H1 (cell line): ENCODE measurements at regions not wholly inside any gene's neighbourhood (a gene's known extent, or its start where the extent isn't known, plus 50 kb on each side); places are given as distances from the start of the nearest gene placed in this dataset.

ENCODE experiments used
- CTCF ChIA-PET: fragments of 300-600 bp; sonication (Branson Sonifier 250); formaldehyde crosslinking; loops from one replicate; lab custom pipeline; 2021; ENCODE audit not compliant: partially characterized antibody; lab: Charles Lee
- POLR2A ChIA-PET: fragments of 300-600 bp; sonication (Branson Sonifier 250); formaldehyde crosslinking; loops from one replicate; lab custom pipeline; 2021; ENCODE audit warnings: inconsistent platforms; ENCODE audit not compliant: partially characterized antibody; lab: Charles Lee
- DNase-seq, 2 experiments: peaks; one replicate each; pipeline versions ENCODE4 v3.0.0 to v3.0.0-alpha.2; 2010 to 2022; ENCODE audit warnings: low spot score in 2 of 2, low read depth in 1 of 2, mixed read lengths in 1 of 2
- FAIRE-seq: peaks from 2 replicates; lab custom pipeline; 2011; peaks lifted over from hg19 to GRCh38; lab: Jason Lieb, UNC
- H2AFZ ChIP-seq: 2 replicates; pipeline ENCODE4 v1.8.1; 2012; ENCODE audit warnings: low read length, inconsistent platforms
- H2AK5ac ChIP-seq: 2 replicates; pipeline ENCODE4 v1.6.1; 2013; ENCODE audit warnings: low read depth, low read length
- H2BK120ac ChIP-seq: replicated peaks from 2 replicates; pipeline ENCODE3; 2013; ENCODE audit warnings: low read depth, low read length, inconsistent platforms
- H2BK12ac ChIP-seq: 2 replicates; pipeline ENCODE4 v1.6.1; 2013; ENCODE audit warnings: low read depth, low read length
- H2BK15ac ChIP-seq: 2 replicates; pipeline ENCODE4 v1.6.1; 2013; ENCODE audit warnings: low read length
- H2BK20ac ChIP-seq: 2 replicates; pipeline ENCODE4 v1.6.1; 2013; ENCODE audit warnings: low read length
- H2BK5ac ChIP-seq: 2 replicates; pipeline ENCODE4 v1.6.1; 2013; ENCODE audit warnings: low read depth, low read length
- H3K14ac ChIP-seq: 2 replicates; pipeline ENCODE4 v1.6.1; 2013; ENCODE audit warnings: inconsistent platforms; ENCODE audit not compliant: insufficient read length
- H3K18ac ChIP-seq: 2 replicates; pipeline ENCODE4 v1.6.1; 2013; ENCODE audit warnings: low read length; ENCODE audit errors: extremely low read depth
- H3K23ac ChIP-seq: 2 replicates; pipeline ENCODE4 v1.6.1; 2013; ENCODE audit warnings: inconsistent platforms; ENCODE audit not compliant: insufficient read length
- H3K23me2 ChIP-seq: 2 replicates; pipeline ENCODE4 v1.6.1; 2013; ENCODE audit warnings: low read depth, low read length
- H3K27ac ChIP-seq: 2 replicates; pipeline ENCODE4 v1.6.1; 2011; ENCODE audit warnings: low read depth, low read length, inconsistent platforms
- H3K27me3 ChIP-seq, 4 experiments: replicated peaks in 1 of 4; 1 replicate in 1 of 4; 2 replicates in 3 of 4; pipeline versions ENCODE4 v1.6.1 to v1.8.1; 2011 to 2013; ENCODE audit warnings: low read length in 3 of 4, mild to moderate bottlenecking in 3 of 4, inconsistent platforms in 2 of 4, mixed read lengths in 2 of 4, moderate library complexity in 1 of 4; ENCODE audit not compliant: control insufficient read depth in 3 of 4, insufficient read depth in 3 of 4; ENCODE audit errors: extremely low read depth in 1 of 4
- H3K36me3 ChIP-seq, 4 experiments: 2 replicates each; pipeline versions ENCODE4 v1.6.1 to v1.8.1; 2011 to 2013; ENCODE audit warnings: mild to moderate bottlenecking in 4 of 4, low read length in 3 of 4, moderate library complexity in 2 of 4, control low read depth in 1 of 4, inconsistent platforms in 1 of 4; ENCODE audit not compliant: insufficient read depth in 4 of 4, control insufficient read depth in 2 of 4
- H3K4ac ChIP-seq: replicated peaks from 2 replicates; pipeline ENCODE3; 2013; ENCODE audit warnings: low read length, low read depth, mixed read lengths, inconsistent platforms; ENCODE audit not compliant: insufficient read length
- H3K4me1 ChIP-seq, 4 experiments: replicated peaks in 1 of 4; 1 replicate in 1 of 4; 2 replicates in 3 of 4; pipeline versions ENCODE4 v1.6.1 to v1.8.1; 2011 to 2013; ENCODE audit warnings: low read length in 3 of 4, inconsistent platforms in 2 of 4, mixed read lengths in 1 of 4; ENCODE audit not compliant: insufficient read depth in 4 of 4, control insufficient read depth in 3 of 4
- H3K4me2 ChIP-seq, 2 experiments: 2 replicates each; pipeline versions ENCODE4 v1.6.1 to v1.8.1; 2011 to 2013; ENCODE audit warnings: low read depth in 2 of 2, low read length in 2 of 2, control low read depth in 1 of 2, inconsistent platforms in 1 of 2, mild to moderate bottlenecking in 1 of 2; ENCODE audit not compliant: insufficient read depth in 1 of 2
- H3K4me3 ChIP-seq, 4 experiments: fragments of 200-600, 300-600 bp in 1 of 4; sonication (generic), shearing (Covaris generic), sonication (Bioruptor Twin) in 1 of 4; 2 replicates each; pipeline versions ENCODE4 v1.5.1 to v1.8.1; 2011 to 2016; ENCODE audit warnings: low read length in 4 of 4, low read depth in 3 of 4, control low read depth in 2 of 4, inconsistent platforms in 2 of 4, mild to moderate bottlenecking in 2 of 4, mixed read lengths in 1 of 4, moderate library complexity in 1 of 4; ENCODE audit not compliant: insufficient read depth in 2 of 4; ENCODE audit errors: extremely low read depth in 1 of 4
- H3K56ac ChIP-seq: replicated peaks from 2 replicates; pipeline ENCODE3; 2013; ENCODE audit warnings: low read depth, mild to moderate bottlenecking, mixed read lengths, low read length, inconsistent platforms; ENCODE audit not compliant: insufficient read length
- H3K79me1 ChIP-seq: 2 replicates; pipeline ENCODE4 v1.6.1; 2013; ENCODE audit warnings: low read depth, low read length, control low read depth
- H3K79me2 ChIP-seq, 2 experiments: 2 replicates each; pipeline versions ENCODE4 v1.6.1 to v1.8.1; 2012 to 2013; ENCODE audit warnings: low read length in 2 of 2, mild to moderate bottlenecking in 2 of 2, inconsistent platforms in 1 of 2; ENCODE audit not compliant: insufficient read depth in 2 of 2, control insufficient read depth in 1 of 2
- H3K9ac ChIP-seq, 4 experiments: replicated peaks in 1 of 4; 1 replicate in 1 of 4; 2 replicates in 3 of 4; pipeline versions ENCODE4 v1.6.1 to v1.8.1; 2011 to 2013; ENCODE audit warnings: low read depth in 3 of 4, low read length in 3 of 4, control low read depth in 2 of 4, mild to moderate bottlenecking in 2 of 4, moderate library complexity in 2 of 4, inconsistent platforms in 1 of 4; ENCODE audit errors: extremely low read depth in 1 of 4
- H3K9me3 ChIP-seq, 2 experiments: 2 replicates each; pipeline versions ENCODE4 v1.6.1 to v1.8.1; 2012 to 2013; ENCODE audit warnings: mild to moderate bottlenecking in 2 of 2, moderate library complexity in 2 of 2, control low read depth in 1 of 2, inconsistent platforms in 1 of 2, low read depth in 1 of 2, low read length in 1 of 2, mixed read lengths in 1 of 2; ENCODE audit not compliant: insufficient read depth in 2 of 2
- H4K20me1 ChIP-seq, 2 experiments: replicated peaks in 1 of 2; 2 replicates each; pipeline versions ENCODE3 to v1.8.1; 2011 to 2013; ENCODE audit warnings: inconsistent platforms in 2 of 2, low read length in 2 of 2, mild to moderate bottlenecking in 1 of 2; ENCODE audit not compliant: insufficient read depth in 2 of 2, control insufficient read depth in 1 of 2
- H4K5ac ChIP-seq: 2 replicates; pipeline ENCODE4 v1.6.1; 2013; ENCODE audit warnings: low read length, low read depth, mixed read lengths, inconsistent platforms; ENCODE audit not compliant: insufficient read length
- H4K8ac ChIP-seq: 2 replicates; pipeline ENCODE4 v1.8.0; 2013; ENCODE audit warnings: mild to moderate bottlenecking, moderate library complexity, low read length, inconsistent platforms; ENCODE audit not compliant: insufficient read depth; ENCODE audit errors: extremely low read depth
- H4K91ac ChIP-seq: replicated peaks from 2 replicates; pipeline ENCODE3; 2013; ENCODE audit warnings: low read length, mixed read lengths, inconsistent platforms; ENCODE audit not compliant: insufficient read length
- E2F6 ChIP-seq: IDR thresholded peaks from 2 replicates; pipeline ENCODE4 v1.6.1; 2012; ENCODE audit warnings: inconsistent platforms
- GTF2F1 ChIP-seq: IDR thresholded peaks from 2 replicates; pipeline ENCODE4 v1.6.1; 2012; ENCODE audit warnings: low read depth, low read length, improper control_type of control experiment, borderline replicate concordance
- KDM4A ChIP-seq: IDR thresholded peaks from one replicate; pipeline ENCODE4 v1.7.1; 2012; ENCODE audit warnings: low read depth, mild to moderate bottlenecking, moderate library complexity, low read length, inconsistent platforms; ENCODE audit not compliant: severe bottlenecking
- SRF ChIP-seq: IDR thresholded peaks from 2 replicates; pipeline ENCODE4 v1.6.1; 2011; ENCODE audit warnings: mild to moderate bottlenecking, low read depth, low read length, moderate library complexity
- SUZ12 ChIP-seq: fragments of 200-600 bp; sonication (generic); IDR thresholded peaks from 2 replicates; pipeline ENCODE4 v1.6.1; 2012; ENCODE audit warnings: mild to moderate bottlenecking, inconsistent platforms, low read length, moderate library complexity, mixed read lengths
- TEAD4 ChIP-seq: IDR thresholded peaks from 2 replicates; pipeline ENCODE4 v1.6.1; 2012; ENCODE audit warnings: low read depth, low read length, inconsistent platforms, mixed read lengths
- ZNF274 ChIP-seq: IDR thresholded peaks from 2 replicates; pipeline ENCODE4 v1.7.0; 2012; ENCODE audit warnings: low read length, borderline replicate concordance; ENCODE audit errors: extremely low read depth
- WGBS, 2 experiments: shearing (Covaris generic) in 1 of 2; methylation state at CpG; one replicate each; pipeline versions ENCODE4 v1.1.6 to v1.1.7; 2013 to 2015; ENCODE audit warnings: low lambda C conversion rate in 2 of 2, mixed read lengths in 2 of 2, inconsistent platforms in 1 of 2, low coverage in 1 of 2, missing lambda C conversion rate in 1 of 2; ENCODE audit not compliant: insufficient replicate concordance in 2 of 2, insufficient coverage in 1 of 2, insufficient read length in 1 of 2; ENCODE audit errors: extremely low coverage in 1 of 2, missing lambda C conversion rate in 1 of 2; 5-methylcytosine and 5-hydroxymethylcytosine counted together

- Histone ChIP-seq H4K8ac (peak overlapping the region; percentile 66; the same call in 1 of the 2 replicates), H3K27me3 (no peaks in the 10 kb centered on the region), H2BK20ac (0 out of 2 replicates have a peak overlapping the region, but pooled peaks have one; percentile 61), H3K79me2 (no peaks in the 10 kb centered on the region), H3K36me3 (no peaks in the 10 kb centered on the region), H2AFZ (no peak overlapping the region), H3K27ac (no peak overlapping the region), H3K79me1 (no peaks in the 10 kb centered on the region), H3K4me2 (no peak overlapping the region), H3K4me3 (no peak overlapping the region), H3K9me3 (no peaks in the 10 kb centered on the region), H3K9ac (no peak overlapping the region), H4K91ac (peak overlapping the region; percentile 26), H3K4me1 (peaks cover 4 to 23% (median 18%) of the 10 kb centered on the region in 4 experiments), H2BK12ac (peak overlapping the region; percentile 99; the same call in 1 of the 2 replicates), H3K14ac (no peak overlapping the region), H4K20me1 (no peaks in the 10 kb centered on the region), H2BK15ac (peak overlapping the region; percentile 29; the same call in 1 of the 2 replicates), H2BK5ac (peak overlapping the region; percentile 76; the same call in 1 of the 2 replicates), H3K23ac (no peak overlapping the region), H4K5ac (no peak overlapping the region), H2AK5ac (peak overlapping the region; percentile 11; the same call in 1 of the 2 replicates), H2BK120ac (no peak overlapping the region), H3K56ac (no peak overlapping the region), H3K4ac (no peak overlapping the region), H3K23me2 (no peaks in the 10 kb centered on the region), H3K18ac (no peak overlapping the region)
- DNase-seq = no peak
- FAIRE-seq = no peak
- TF ChIP-seq TEAD4 = no peak
- TF ChIP-seq SRF = no peak
- TF ChIP-seq ZNF274 = no peak
- TF ChIP-seq KDM4A = no peak
- TF ChIP-seq SUZ12 = no peak
- no peak for TF ChIP-seq GTF2F1
- TF ChIP-seq E2F6 = no peak
- CTCF ChIA-PET = interaction anchor here (1.0 to 5.8 kb wide), 4 partner anchors 18 to 321 kb away, joined by 3 to 24 read pairs (median 3); no protein-coding TSS in a partner anchor
- 90% methylated on average over 14 of the region's 16 CpGs; no CpG with 5 or more reads in 1 of the 2 experiments for WGBS, 2 experiments
- POLR2A ChIA-PET = interaction anchor here (1.2 kb wide), 1 partner anchor 12 kb away, joined by 3 read pairs; no protein-coding TSS in a partner anchor
Observed at GRCh38 chr3:13163848-13164382, 90.7 kb upstream of the IQSEC1 start.
